SU-DHL-6 (cell line): ENCODE measurements at regions not wholly inside any gene's neighbourhood (a gene's known extent, or its start where the extent isn't known, plus 50 kb on each side); places are given as distances from the start of the nearest gene placed in this dataset.

Experiments used
- H2AFZ ChIP-seq: fragments of 200-600 bp; sonication (generic); 2 replicates; pipeline ENCODE4 v1.6.1; 2014; ENCODE audit warnings: low read depth, mild to moderate bottlenecking, moderate library complexity, mixed read lengths, antibody characterized with exemption, low read length; ENCODE audit not compliant: severe bottlenecking
- H3F3A ChIP-seq: fragments of 200-600 bp; shearing (Covaris generic); 2 replicates; pipeline ENCODE4 v1.6.0; 2016; ENCODE audit warnings: antibody characterized with exemption, mild to moderate bottlenecking; ENCODE audit not compliant: insufficient read depth
- H3K27ac ChIP-seq: fragments of 200-600 bp; sonication (generic); 2 replicates; pipeline ENCODE4 v1.5.1; 2016; ENCODE audit warnings: low read depth, mild to moderate bottlenecking, low read length, moderate library complexity, mixed read lengths
- H3K27me3 ChIP-seq: fragments of 200-600 bp; sonication (generic), shearing (Covaris generic); 2 replicates; pipeline ENCODE4 v1.6.0; 2014; ENCODE audit warnings: mild to moderate bottlenecking, low read length
- H3K36me3 ChIP-seq: fragments of 200-600 bp; sonication (generic); 2 replicates; pipeline ENCODE4 v1.6.1; 2014; ENCODE audit warnings: mild to moderate bottlenecking, low read length, mixed read lengths
- H3K4me2 ChIP-seq: fragments of 300-600, 200-600 bp; shearing (Covaris generic), sonication (generic); 2 replicates; pipeline ENCODE4 v1.6.0; 2014; ENCODE audit warnings: low read length, low read depth, mild to moderate bottlenecking; ENCODE audit not compliant: poor library complexity, severe bottlenecking
- H3K4me3 ChIP-seq: fragments of 200-600 bp; sonication (generic); 2 replicates; pipeline ENCODE4 v1.5.1; 2014; ENCODE audit warnings: antibody characterized with exemption, low read length, mild to moderate bottlenecking, mixed read lengths; ENCODE audit not compliant: insufficient read depth, poor library complexity, severe bottlenecking
- H3K79me2 ChIP-seq: fragments of 200-600 bp; sonication (generic); 2 replicates; pipeline ENCODE4 v1.6.1; 2014; ENCODE audit warnings: mild to moderate bottlenecking, low read length, moderate library complexity; ENCODE audit not compliant: insufficient read depth
- H3K9ac ChIP-seq: fragments of 200-600 bp; sonication (generic); 2 replicates; pipeline ENCODE4 v1.7.0; 2014; ENCODE audit warnings: mild to moderate bottlenecking, low read length
- H3K9me2 ChIP-seq: fragments of 200-600 bp; sonication (generic); replicated peaks from 2 replicates; pipeline ENCODE4 v1.6.1; 2014; ENCODE audit warnings: low read length; ENCODE audit not compliant: insufficient read depth
- H3K9me3 ChIP-seq: fragments of 200-600 bp; sonication (generic); 2 replicates; pipeline ENCODE4 v1.6.1; 2014; ENCODE audit warnings: low read length, mixed read lengths; ENCODE audit not compliant: insufficient read depth
- H4K20me1 ChIP-seq: fragments of 200-600 bp; sonication (generic); 2 replicates; pipeline ENCODE4 v1.6.1; 2014; ENCODE audit warnings: low read depth, mild to moderate bottlenecking, antibody characterized with exemption, low read length, moderate library complexity, mixed read lengths
- CTCF ChIP-seq: fragments of 200-600 bp; sonication (generic); IDR thresholded peaks from one replicate; pipeline ENCODE4 v1.5.1; 2017; ENCODE audit warnings: antibody characterized with exemption, mild to moderate bottlenecking, low read length, moderate library complexity; ENCODE audit not compliant: insufficient read depth, poor library complexity, severe bottlenecking
- EZH2phosphoT487 ChIP-seq: fragments of 200-600 bp; sonication (generic), shearing (Covaris generic); conservative IDR thresholded peaks from 2 replicates; pipeline ENCODE4 v1.6.1; 2018; ENCODE audit warnings: mild to moderate bottlenecking, antibody characterized with exemption, low read length, moderate library complexity, mixed read lengths

DNA sequence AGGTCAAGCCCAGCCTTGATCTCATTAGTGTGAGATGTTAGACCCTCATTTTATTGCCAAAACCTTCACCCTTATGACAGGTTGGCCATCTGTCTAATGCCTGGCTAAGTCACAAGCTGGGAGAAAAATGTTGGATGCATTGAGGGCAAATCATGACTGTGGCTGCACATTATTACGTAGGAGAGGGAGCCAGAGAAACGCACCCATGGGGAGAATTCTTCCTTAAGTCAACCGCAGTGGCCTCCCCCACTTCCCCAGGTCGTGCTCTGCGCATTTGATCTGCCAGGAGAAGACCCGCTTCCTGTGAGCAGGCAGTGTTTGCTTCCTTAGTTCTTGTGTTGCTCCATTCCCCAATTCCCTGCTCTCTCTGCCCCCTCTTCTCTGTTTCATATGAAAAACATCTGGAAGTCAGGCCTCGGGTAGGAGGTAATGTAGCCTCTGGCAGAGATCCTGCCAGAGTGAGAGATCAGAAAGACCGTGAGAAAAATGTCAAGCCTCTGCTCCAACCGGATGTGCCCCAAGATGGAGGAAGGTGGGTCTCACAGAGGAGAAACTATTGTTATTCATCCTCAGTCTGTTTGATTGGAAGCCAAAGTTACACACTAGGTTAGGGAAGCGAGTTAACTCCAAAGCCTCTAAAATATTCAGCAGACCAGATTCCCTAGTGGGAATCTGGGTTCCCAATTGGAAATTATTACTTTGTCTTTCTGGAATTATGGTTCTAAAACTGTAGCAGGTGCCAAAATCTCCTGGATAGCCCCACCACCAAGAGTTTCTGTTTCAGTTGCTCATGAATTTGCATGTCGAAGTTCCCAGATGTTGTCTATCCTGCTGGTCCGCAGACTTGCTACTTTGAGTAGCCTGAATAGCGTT lies 144.3 kb upstream of the PELI1 start:
- no peak overlapping the region for H3K4me3 ChIP-seq
- H3F3A ChIP-seq = no peaks in the 10 kb centered on the region
- H3K9ac ChIP-seq = no peak overlapping the region
- H3K4me2 ChIP-seq = no peak overlapping the region
- TF ChIP-seq CTCF (no peak), EZH2phosphoT487 (no peak)
- no peaks in the 10 kb centered on the region for H3K79me2 ChIP-seq
- H2AFZ ChIP-seq = no peak overlapping the region
- H3K27ac ChIP-seq = no peak overlapping the region
- no peaks in the 10 kb centered on the region for H3K27me3 ChIP-seq
- H3K36me3 ChIP-seq = no peaks in the 10 kb centered on the region
- no peaks in the 10 kb centered on the region for H3K9me2 ChIP-seq
- no peaks in the 10 kb centered on the region for H4K20me1 ChIP-seq
- no peaks in the 10 kb centered on the region for H3K9me3 ChIP-seq

DNA sequence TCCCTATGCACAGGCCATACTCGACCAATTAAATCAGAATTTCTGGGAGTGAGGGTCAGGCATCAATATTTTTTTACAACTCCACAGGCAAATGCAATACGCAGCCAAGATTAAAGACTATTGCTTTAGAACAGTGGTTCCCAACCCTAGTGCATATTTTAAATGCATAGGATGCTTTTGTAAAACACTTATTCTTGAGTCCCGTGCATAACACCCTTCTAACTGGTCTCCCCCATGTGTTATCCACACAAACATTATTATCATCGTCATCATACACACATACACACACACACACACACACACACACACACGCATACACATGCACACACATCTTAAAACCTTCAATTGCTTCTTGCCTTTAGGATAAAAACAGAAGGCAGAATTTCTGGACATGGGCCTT lies 145.0 kb upstream of the PELI1 start:
- TF ChIP-seq EZH2phosphoT487 = no peak
- no peak for TF ChIP-seq CTCF
- no peaks in the 10 kb centered on the region for H3K79me2 ChIP-seq
- H3F3A ChIP-seq = no peaks in the 10 kb centered on the region
- no peaks in the 10 kb centered on the region for H3K9me3 ChIP-seq
- no peaks in the 10 kb centered on the region for H3K27me3 ChIP-seq
- no peaks in the 10 kb centered on the region for H3K36me3 ChIP-seq
- H3K4me3 ChIP-seq = no peak overlapping the region
- no peak overlapping the region for H3K9ac ChIP-seq
- no peak overlapping the region for H3K27ac ChIP-seq
- H3K9me2 ChIP-seq = no peaks in the 10 kb centered on the region
- H2AFZ ChIP-seq = no peak overlapping the region
- H4K20me1 ChIP-seq = no peaks in the 10 kb centered on the region
- no peak overlapping the region for H3K4me2 ChIP-seq

DNA sequence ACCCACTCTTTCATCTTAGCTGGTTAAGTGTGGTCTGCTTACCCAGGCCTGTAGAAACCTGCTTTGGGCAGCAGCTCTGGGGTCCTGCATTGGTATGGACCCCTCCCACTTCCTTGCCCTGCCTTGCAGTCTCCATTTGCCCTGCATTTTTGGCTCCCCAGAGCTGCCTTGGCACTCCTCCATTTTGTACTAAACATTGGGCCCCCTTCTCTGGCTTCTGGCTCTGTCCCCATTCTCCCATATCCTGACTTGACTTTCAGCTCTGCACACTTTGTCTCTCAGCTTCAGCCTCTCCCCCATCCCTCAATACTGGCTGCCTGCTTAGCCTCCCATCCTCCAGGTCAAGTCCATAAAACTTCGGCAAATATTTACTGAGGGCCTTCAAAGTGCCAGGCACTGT lies 145.5 kb upstream of the PELI1 start:
- H3K4me2 ChIP-seq = no peak overlapping the region
- no peaks in the 10 kb centered on the region for H3K36me3 ChIP-seq
- H3K27ac ChIP-seq = no peak overlapping the region
- H3K27me3 ChIP-seq = no peaks in the 10 kb centered on the region
- H4K20me1 ChIP-seq = no peaks in the 10 kb centered on the region
- H3K9ac ChIP-seq = no peak overlapping the region
- TF ChIP-seq EZH2phosphoT487 (no peak), CTCF (no peak)
- H3K9me2 ChIP-seq = no peaks in the 10 kb centered on the region
- H2AFZ ChIP-seq = no peak overlapping the region
- H3F3A ChIP-seq = no peaks in the 10 kb centered on the region
- H3K9me3 ChIP-seq = no peaks in the 10 kb centered on the region
- H3K79me2 ChIP-seq = no peaks in the 10 kb centered on the region
- no peak overlapping the region for H3K4me3 ChIP-seq
